H9 (cell line): ENCODE measurements at regions not wholly inside any gene's neighbourhood (a gene's known extent, or its start where the extent isn't known, plus 50 kb on each side); places are given as distances from the start of the nearest gene placed in this dataset.

Experiments
- DNase-seq: peaks from one replicate; pipeline ENCODE4 v3.0.0-alpha.2; 2017
- H2AFZ ChIP-seq: one replicate; pipeline ENCODE4 v1.6.1; 2013; ENCODE audit warnings: mild to moderate bottlenecking, low read length, control low read depth, moderate library complexity
- H2AK5ac ChIP-seq: 2 replicates; pipeline ENCODE4 v1.6.1; 2013; ENCODE audit warnings: low read length, control low read depth, mixed read lengths; ENCODE audit not compliant: insufficient read length
- H2BK120ac ChIP-seq: one replicate; pipeline ENCODE4 v1.6.1; 2013; ENCODE audit warnings: low read depth, mild to moderate bottlenecking, low read length, control low read depth, inconsistent platforms; ENCODE audit not compliant: poor library complexity, severe bottlenecking
- H2BK12ac ChIP-seq: 2 replicates; pipeline ENCODE4 v1.6.1; 2013; ENCODE audit warnings: low read length, control low read depth, mixed read lengths, low read depth; ENCODE audit not compliant: insufficient read length
- H2BK15ac ChIP-seq: 2 replicates; pipeline ENCODE4 v1.6.1; 2013; ENCODE audit warnings: low read depth, low read length, control low read depth
- H2BK20ac ChIP-seq: one replicate; pipeline ENCODE4 v1.6.1; 2013; ENCODE audit warnings: low read depth, mild to moderate bottlenecking, low read length, control low read depth, inconsistent platforms; ENCODE audit not compliant: poor library complexity, severe bottlenecking
- H2BK5ac ChIP-seq: 2 replicates; pipeline ENCODE4 v1.6.1; 2013; ENCODE audit warnings: low read length, control low read depth, mixed read lengths; ENCODE audit not compliant: insufficient read length
- H3K14ac ChIP-seq: 2 replicates; pipeline ENCODE4 v1.6.1; 2013; ENCODE audit warnings: low read length, control low read depth; ENCODE audit not compliant: insufficient read depth
- H3K18ac ChIP-seq: 2 replicates; pipeline ENCODE4 v1.6.1; 2013; ENCODE audit warnings: low read depth, mild to moderate bottlenecking, mixed read lengths, low read length, control low read depth; ENCODE audit not compliant: insufficient read length
- H3K23ac ChIP-seq: 2 replicates; pipeline ENCODE4 v1.6.1; 2013; ENCODE audit warnings: low read length, control low read depth, mixed read lengths, low read depth; ENCODE audit not compliant: insufficient read length
- H3K23me2 ChIP-seq: 2 replicates; pipeline ENCODE4 v1.6.1; 2013; ENCODE audit warnings: low read depth, mild to moderate bottlenecking, mixed read lengths, low read length, control low read depth; ENCODE audit not compliant: insufficient read length, poor library complexity, severe bottlenecking
- H3K27ac ChIP-seq: 2 replicates; pipeline ENCODE4 v1.5.1; 2013; ENCODE audit warnings: low read length, control low read depth, mixed read lengths, low read depth; ENCODE audit not compliant: insufficient read length
- H3K27me3 ChIP-seq: 2 replicates; pipeline ENCODE4 v1.6.1; 2013; ENCODE audit warnings: low read length, control low read depth, inconsistent platforms; ENCODE audit not compliant: insufficient read depth
- H3K4ac ChIP-seq: 2 replicates; pipeline ENCODE4 v1.6.1; 2013; ENCODE audit warnings: low read depth, mild to moderate bottlenecking, control low read depth, inconsistent platforms, low read length, moderate library complexity
- H3K4me1 ChIP-seq: 2 replicates; pipeline ENCODE4 v1.6.1; 2013; ENCODE audit warnings: low read length, control low read depth, inconsistent platforms; ENCODE audit not compliant: insufficient read depth
- H3K4me2 ChIP-seq: 2 replicates; pipeline ENCODE4 v1.6.1; 2013; ENCODE audit warnings: low read length, control low read depth, mixed read lengths; ENCODE audit not compliant: insufficient read length, insufficient read depth
- H3K56ac ChIP-seq: 2 replicates; pipeline ENCODE4 v1.6.1; 2013; ENCODE audit warnings: low read depth, mild to moderate bottlenecking, mixed read lengths, low read length, control low read depth; ENCODE audit not compliant: insufficient read length
- H3K79me1 ChIP-seq: 2 replicates; pipeline ENCODE4 v1.6.1; 2013; ENCODE audit warnings: low read depth, mild to moderate bottlenecking, moderate library complexity, low read length, control low read depth, inconsistent platforms; ENCODE audit not compliant: insufficient read depth, poor library complexity, severe bottlenecking
- H3K79me2 ChIP-seq: 2 replicates; pipeline ENCODE4 v1.6.1; 2013; ENCODE audit warnings: low read length, control low read depth, inconsistent platforms; ENCODE audit not compliant: insufficient read depth
- H3K9ac ChIP-seq: 2 replicates; pipeline ENCODE4 v1.6.1; 2013; ENCODE audit warnings: low read length, control low read depth, mixed read lengths; ENCODE audit not compliant: insufficient read length; ENCODE audit errors: extremely low read depth
- H3K9me3 ChIP-seq: one replicate; pipeline ENCODE4 v1.6.1; 2013; ENCODE audit warnings: low read depth, low read length, inconsistent platforms; ENCODE audit not compliant: control insufficient read depth
- H3T11ph ChIP-seq: one replicate; pipeline ENCODE4 v1.6.1; 2013; ENCODE audit warnings: mild to moderate bottlenecking, low read length, control low read depth, inconsistent platforms
- H4K20me1 ChIP-seq: one replicate; pipeline ENCODE4 v1.6.1; 2013; ENCODE audit not compliant: control insufficient read depth, insufficient read length, insufficient read depth
- H4K5ac ChIP-seq: 2 replicates; pipeline ENCODE4 v1.6.1; 2013; ENCODE audit warnings: low read depth, mild to moderate bottlenecking, mixed read lengths, low read length, control low read depth; ENCODE audit not compliant: insufficient read length
- H4K8ac ChIP-seq: replicated peaks from 2 replicates; pipeline ENCODE4 v1.6.1; 2013; ENCODE audit warnings: low read length, control low read depth, mixed read lengths, low read depth; ENCODE audit not compliant: insufficient read length
- H4K91ac ChIP-seq: 2 replicates; pipeline ENCODE4 v1.6.1; 2013; ENCODE audit warnings: low read depth, mild to moderate bottlenecking, moderate library complexity, mixed read lengths, low read length, control low read depth; ENCODE audit not compliant: insufficient read length
- H3K27ac Mint-ChIP-seq, 3 experiments: 2 replicates in 2 of 3; 3 replicates in 1 of 3; pipeline ENCODE4 v1.8.0; 2020 to 2021; ENCODE audit warnings: mixed read lengths in 3 of 3, mild to moderate bottlenecking in 1 of 3, moderate library complexity in 1 of 3
- H3K27me3 Mint-ChIP-seq: 2 replicates; pipeline ENCODE4 v1.8.0; 2021; ENCODE audit warnings: low read depth, mild to moderate bottlenecking, moderate library complexity, mixed read lengths
- H3K36me3 Mint-ChIP-seq, 3 experiments: 2 replicates in 2 of 3; 3 replicates in 1 of 3; pipeline ENCODE4 v1.8.0; 2020 to 2021; ENCODE audit warnings: low read depth in 3 of 3, mixed read lengths in 3 of 3; ENCODE audit not compliant: insufficient read depth in 1 of 3
- H3K4me1 Mint-ChIP-seq, 2 experiments: 2 replicates each; pipeline ENCODE4 v1.8.0; 2020; ENCODE audit warnings: mixed read lengths in 2 of 2
- H3K4me3 Mint-ChIP-seq, 2 experiments: 2 replicates in 1 of 2; 3 replicates in 1 of 2; pipeline ENCODE4 v1.8.0; 2020 to 2021; ENCODE audit warnings: mild to moderate bottlenecking in 2 of 2, mixed read lengths in 2 of 2, moderate library complexity in 1 of 2
- H3K9me3 Mint-ChIP-seq, 2 experiments: 2 replicates in 1 of 2; 3 replicates in 1 of 2; pipeline ENCODE4 v1.8.0; 2020; ENCODE audit warnings: mild to moderate bottlenecking in 2 of 2, mixed read lengths in 2 of 2, moderate library complexity in 1 of 2
- WGBS: extraction: QIAGEN DNeasy Blood & Tissue Kit; methylation state at CpG from one replicate; pipeline ENCODE4 v1.1.7; 2013; ENCODE audit warnings: missing lambda C conversion rate, low lambda C conversion rate, mixed read lengths; ENCODE audit not compliant: insufficient read length; ENCODE audit errors: extremely low coverage; 5-methylcytosine and 5-hydroxymethylcytosine counted together
- TF ChIP-seq, protein P1 (sequence below): fragments of 200-600 bp; sonication (generic); conservative IDR thresholded peaks from 3 replicates; pipeline ENCODE4 v1.8.0; 2021; ENCODE audit warnings: antibody characterized with exemption, mild to moderate bottlenecking

DNA sequence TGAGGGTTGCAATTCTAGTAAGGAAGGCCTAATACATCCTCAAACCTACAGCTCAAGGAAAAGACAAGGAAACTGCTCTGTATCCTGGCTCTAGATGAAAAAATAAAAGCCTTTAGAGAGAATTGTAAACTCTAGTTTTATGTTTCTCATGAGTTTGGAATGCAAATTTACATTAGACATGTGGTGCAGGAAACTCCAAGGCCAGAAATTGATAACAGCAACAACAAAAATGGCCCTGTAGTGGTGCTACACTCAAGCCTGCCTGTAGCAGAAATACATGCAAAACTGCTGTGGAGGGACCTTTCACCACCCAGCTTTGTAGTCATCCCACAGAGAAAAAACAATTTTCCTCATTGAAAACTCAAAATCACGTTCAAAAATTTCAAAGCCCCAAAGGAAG is 546.7 kb upstream of the LRRN3 start:
- no peak overlapping the region for H4K91ac ChIP-seq
- no peak for DNase-seq
- no peak overlapping the region for H3K18ac ChIP-seq
- no peak overlapping the region for H3K14ac ChIP-seq
- H3K27me3 ChIP-seq = no peaks in the 10 kb centered on the region
- H3K23me2 ChIP-seq = no peaks in the 10 kb centered on the region
- no CpG with 5 or more reads among the region's 1 CpG for WGBS
- H2BK12ac ChIP-seq = no peak overlapping the region
- H3K9me3 Mint-ChIP-seq = no peaks in the 10 kb centered on the region; a peak in 1 of 5 replicates
- no peak overlapping the region for H3K27ac ChIP-seq
- H4K8ac ChIP-seq = no peak overlapping the region
- H3K79me1 ChIP-seq = no peaks in the 10 kb centered on the region
- H4K5ac ChIP-seq = no peak overlapping the region
- no peaks in the 10 kb centered on the region for H3K27me3 Mint-ChIP-seq
- H3K27ac Mint-ChIP-seq = no peak overlapping the region
- H3K9ac ChIP-seq = no peak overlapping the region
- no peaks in the 10 kb centered on the region for H4K20me1 ChIP-seq
- H3K4me3 Mint-ChIP-seq = no peak overlapping the region
- no peak overlapping the region for H2AFZ ChIP-seq
- no peak overlapping the region for H3K4me2 ChIP-seq
- H3K4me1 ChIP-seq = no peaks in the 10 kb centered on the region
- H3K23ac ChIP-seq = no peak overlapping the region
- no peaks in the 10 kb centered on the region for H3K36me3 Mint-ChIP-seq
- no peaks in the 10 kb centered on the region for H3K9me3 ChIP-seq
- no peak overlapping the region for H2BK5ac ChIP-seq
- no peak overlapping the region for H3T11ph ChIP-seq
- no peak overlapping the region for H2AK5ac ChIP-seq
- no peak overlapping the region for H2BK15ac ChIP-seq
- H3K79me2 ChIP-seq = no peaks in the 10 kb centered on the region
- H2BK120ac ChIP-seq = no peak overlapping the region
- H3K56ac ChIP-seq = no peak overlapping the region
- no peak overlapping the region for H3K4ac ChIP-seq
- H3K4me1 Mint-ChIP-seq = no peaks in the 10 kb centered on the region
- no peak overlapping the region for H2BK20ac ChIP-seq
- TF ChIP-seq, protein P1, sequence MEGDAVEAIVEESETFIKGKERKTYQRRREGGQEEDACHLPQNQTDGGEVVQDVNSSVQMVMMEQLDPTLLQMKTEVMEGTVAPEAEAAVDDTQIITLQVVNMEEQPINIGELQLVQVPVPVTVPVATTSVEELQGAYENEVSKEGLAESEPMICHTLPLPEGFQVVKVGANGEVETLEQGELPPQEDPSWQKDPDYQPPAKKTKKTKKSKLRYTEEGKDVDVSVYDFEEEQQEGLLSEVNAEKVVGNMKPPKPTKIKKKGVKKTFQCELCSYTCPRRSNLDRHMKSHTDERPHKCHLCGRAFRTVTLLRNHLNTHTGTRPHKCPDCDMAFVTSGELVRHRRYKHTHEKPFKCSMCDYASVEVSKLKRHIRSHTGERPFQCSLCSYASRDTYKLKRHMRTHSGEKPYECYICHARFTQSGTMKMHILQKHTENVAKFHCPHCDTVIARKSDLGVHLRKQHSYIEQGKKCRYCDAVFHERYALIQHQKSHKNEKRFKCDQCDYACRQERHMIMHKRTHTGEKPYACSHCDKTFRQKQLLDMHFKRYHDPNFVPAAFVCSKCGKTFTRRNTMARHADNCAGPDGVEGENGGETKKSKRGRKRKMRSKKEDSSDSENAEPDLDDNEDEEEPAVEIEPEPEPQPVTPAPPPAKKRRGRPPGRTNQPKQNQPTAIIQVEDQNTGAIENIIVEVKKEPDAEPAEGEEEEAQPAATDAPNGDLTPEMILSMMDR = no peak
